Breast epithelium (tissue), 4 donors: ENCODE measurements at regions not wholly inside any gene's neighbourhood (a gene's known extent, or its start where the extent isn't known, plus 50 kb on each side); places are given as distances from the start of the nearest gene placed in this dataset.

Experiments used
- DNase-seq, 2 donors: peaks; one replicate each; pipeline ENCODE4 v3.0.0-alpha.2; 2019; ENCODE audit warnings: low spot score in 2 of 2
- H3K27ac ChIP-seq, 2 donors: fragments of 200-600 bp; sonication (generic) in 1 of 2; one replicate each; pipeline ENCODE4 v1.5.1; 2016 to 2019; ENCODE audit warnings: mild to moderate bottlenecking in 1 of 2
- H3K27me3 ChIP-seq, 2 donors: fragments of 200-600 bp; sonication (generic) in 1 of 2; one replicate each; pipeline versions ENCODE4 v1.5.1 to v1.6.0; 2017 to 2019; ENCODE audit warnings: control low read depth in 1 of 2, mild to moderate bottlenecking in 1 of 2
- H3K36me3 ChIP-seq: fragments of 200-600 bp; one replicate; pipeline ENCODE4 v1.5.1; 2019
- H3K4me1 ChIP-seq, 2 donors: fragments of 200-600 bp; sonication (generic); one replicate each; pipeline ENCODE4 v1.5.1; 2016 to 2019; ENCODE audit warnings: control low read depth in 1 of 2
- H3K4me3 ChIP-seq, 3 donors: fragments of 200-600 bp; sonication (generic); 1 replicate in 2 of 3; 2 replicates in 1 of 3; pipeline ENCODE4 v1.5.1; 2016 to 2019; ENCODE audit warnings: mild to moderate bottlenecking in 3 of 3, moderate library complexity in 2 of 3
- H3K9me3 ChIP-seq, 2 donors: fragments of 200-600 bp; sonication (generic) in 1 of 2; one replicate each; pipeline ENCODE4 v1.5.1; 2016 to 2019; ENCODE audit warnings: control low read depth in 1 of 2
- POLR2A ChIP-seq: fragments of 450-650 bp; IDR thresholded peaks from one replicate; pipeline ENCODE4 v1.6.1; 2016; ENCODE audit warnings: antibody characterized with exemption, mild to moderate bottlenecking, moderate library complexity
- POLR2AphosphoS5 ChIP-seq, 3 donors: sonication (generic); formaldehyde crosslinking; IDR thresholded peaks; one replicate each; pipeline ENCODE4 v1.6.1; 2017; ENCODE audit warnings: antibody characterized with exemption in 3 of 3
- intact Hi-C: fragments of 100-400 bp; cut with DNase I; formaldehyde crosslinking; loops from one replicate; pipeline ENCODE4 v1.15.1; 2023; ENCODE audit warnings: low total_unique reads
- TF ChIP-seq, protein P1 (sequence below), 3 donors: fragments of 450-650 bp; IDR thresholded peaks; one replicate each; pipeline ENCODE4 v1.5.1; 2016 to 2017; ENCODE audit warnings: antibody characterized with exemption in 3 of 3, mild to moderate bottlenecking in 3 of 3, moderate library complexity in 3 of 3

DNA sequence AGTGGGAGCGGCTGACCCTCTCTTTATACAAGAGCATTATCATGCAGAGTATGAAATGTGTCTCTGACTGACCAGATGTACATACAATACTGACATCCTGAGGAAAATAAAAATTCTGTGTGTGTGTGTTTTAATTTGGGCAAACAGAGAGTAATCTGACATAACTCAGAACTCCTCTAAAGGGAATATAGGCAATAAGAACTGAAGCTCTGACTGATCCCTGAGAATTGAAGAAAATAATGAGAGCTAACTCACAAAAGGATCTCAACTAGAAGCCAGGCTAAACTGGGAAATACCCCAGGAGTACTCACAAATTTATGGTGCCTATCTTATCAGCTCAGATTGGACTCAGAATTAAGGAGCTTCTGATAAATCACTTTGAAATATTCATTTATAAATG is 539.9 kb downstream of the OLFM4 start:
- Histone ChIP-seq H3K27me3 (no peaks in the 10 kb centered on the region), H3K4me1 (no peaks in the 10 kb centered on the region), H3K27ac (no peak overlapping the region), H3K4me3 (no peak overlapping the region), H3K9me3 (no peaks in the 10 kb centered on the region), H3K36me3 (no peaks in the 10 kb centered on the region)
- intact Hi-C loops: no loop called here
- TF ChIP-seq POLR2AphosphoS5 (IDR thresholded peaks at IDR 0.05) (no peak), POLR2A (no peak)
- TF ChIP-seq, protein P1, sequence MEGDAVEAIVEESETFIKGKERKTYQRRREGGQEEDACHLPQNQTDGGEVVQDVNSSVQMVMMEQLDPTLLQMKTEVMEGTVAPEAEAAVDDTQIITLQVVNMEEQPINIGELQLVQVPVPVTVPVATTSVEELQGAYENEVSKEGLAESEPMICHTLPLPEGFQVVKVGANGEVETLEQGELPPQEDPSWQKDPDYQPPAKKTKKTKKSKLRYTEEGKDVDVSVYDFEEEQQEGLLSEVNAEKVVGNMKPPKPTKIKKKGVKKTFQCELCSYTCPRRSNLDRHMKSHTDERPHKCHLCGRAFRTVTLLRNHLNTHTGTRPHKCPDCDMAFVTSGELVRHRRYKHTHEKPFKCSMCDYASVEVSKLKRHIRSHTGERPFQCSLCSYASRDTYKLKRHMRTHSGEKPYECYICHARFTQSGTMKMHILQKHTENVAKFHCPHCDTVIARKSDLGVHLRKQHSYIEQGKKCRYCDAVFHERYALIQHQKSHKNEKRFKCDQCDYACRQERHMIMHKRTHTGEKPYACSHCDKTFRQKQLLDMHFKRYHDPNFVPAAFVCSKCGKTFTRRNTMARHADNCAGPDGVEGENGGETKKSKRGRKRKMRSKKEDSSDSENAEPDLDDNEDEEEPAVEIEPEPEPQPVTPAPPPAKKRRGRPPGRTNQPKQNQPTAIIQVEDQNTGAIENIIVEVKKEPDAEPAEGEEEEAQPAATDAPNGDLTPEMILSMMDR (IDR thresholded peaks at IDR 0.05): no peak
- no peak for DNase-seq

- intact Hi-C loops: no loop called here
- TF ChIP-seq POLR2AphosphoS5 (IDR thresholded peaks at IDR 0.05) (no peak), POLR2A (no peak)
- TF ChIP-seq, protein P1 (IDR thresholded peaks at IDR 0.05): no peak
- Histone ChIP-seq H3K27me3 (no peaks in the 10 kb centered on the region), H3K9me3 (no peaks in the 10 kb centered on the region), H3K36me3 (no peaks in the 10 kb centered on the region), H3K4me1 (no peaks in the 10 kb centered on the region), H3K4me3 (no peak overlapping the region), H3K27ac (no peak overlapping the region)
- DNase-seq: no peak
Observed at GRCh38 chr13:53569453-53569852, 540.8 kb downstream of the OLFM4 start.

GRCh38 chr13:53601113-53601512 is 572.5 kb downstream of the OLFM4 start:
- Histone ChIP-seq H3K4me3 (no peak overlapping the region), H3K4me1 (no peaks in the 10 kb centered on the region), H3K27me3 (no peaks in the 10 kb centered on the region), H3K36me3 (no peaks in the 10 kb centered on the region), H3K9me3 (peaks cover 0 to 5% of the 10 kb centered on the region in 2 donors), H3K27ac (no peak overlapping the region)
- DNase-seq: no peak
- intact Hi-C loops: no loop called here
- TF ChIP-seq, protein P1 (IDR thresholded peaks at IDR 0.05): no peak
- no peak for TF ChIP-seq POLR2A
- TF ChIP-seq POLR2AphosphoS5 (IDR thresholded peaks at IDR 0.05): no peak

DNA sequence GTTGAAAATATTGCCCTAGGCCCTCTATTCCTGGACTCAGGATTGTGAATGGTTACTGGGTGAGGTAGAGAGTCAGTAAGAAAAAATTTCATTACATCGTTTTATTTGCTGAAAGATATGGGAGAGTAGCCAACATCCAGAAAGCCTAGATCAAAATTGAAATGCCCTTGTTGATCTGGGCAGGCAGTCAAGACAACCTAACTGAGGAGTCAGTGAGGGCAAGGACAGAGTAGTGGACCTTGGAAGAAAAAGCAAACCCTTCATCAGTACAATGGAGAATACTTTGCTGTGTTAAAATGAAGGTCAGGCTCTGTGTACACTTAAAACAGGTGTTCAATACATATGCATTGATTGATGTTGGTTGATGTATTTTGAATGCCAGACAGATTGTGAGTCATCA is 576.7 kb downstream of the OLFM4 start:
- H3K9me3 ChIP-seq: no peaks in the 10 kb centered on the region
- H3K36me3 ChIP-seq: no peaks in the 10 kb centered on the region
- no peaks in the 10 kb centered on the region for H3K27me3 ChIP-seq
- TF ChIP-seq, protein P1 (IDR thresholded peaks at IDR 0.05): no peak
- TF ChIP-seq POLR2A (no peak), POLR2AphosphoS5 (IDR thresholded peaks at IDR 0.05) (no peak)
- no peak for DNase-seq
- no peak overlapping the region for H3K4me3 ChIP-seq
- intact Hi-C loops: no loop called here
- no peak overlapping the region for H3K27ac ChIP-seq
- H3K4me1 ChIP-seq: no peaks in the 10 kb centered on the region

DNA sequence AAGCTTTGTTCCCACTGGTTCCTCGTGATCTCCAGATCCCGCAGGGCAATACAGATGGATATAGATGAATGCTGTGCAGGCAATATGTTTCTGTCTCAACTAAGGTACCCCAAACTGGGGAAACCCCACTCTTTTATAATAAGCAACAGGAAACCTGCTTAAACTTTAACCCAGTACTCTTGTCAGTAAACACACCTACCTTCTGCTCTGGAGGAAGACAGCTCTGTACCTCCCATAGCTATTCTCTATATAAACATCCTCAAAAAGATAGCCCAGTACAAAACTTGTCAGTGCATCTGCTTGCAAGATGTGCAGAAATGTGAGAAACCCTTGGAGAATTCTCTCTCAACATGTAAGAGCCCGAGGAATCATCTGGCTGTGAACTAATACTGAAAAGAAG is 583.6 kb downstream of the OLFM4 start:
- TF ChIP-seq POLR2A (no peak), POLR2AphosphoS5 (IDR thresholded peaks at IDR 0.05) (no peak)
- TF ChIP-seq, protein P1 (IDR thresholded peaks at IDR 0.05): no peak
- H3K36me3 ChIP-seq: no peaks in the 10 kb centered on the region
- H3K27me3 ChIP-seq: no peaks in the 10 kb centered on the region
- intact Hi-C loops: no loop called here
- no peak overlapping the region for H3K4me3 ChIP-seq
- no peak for DNase-seq
- H3K9me3 ChIP-seq: no peaks in the 10 kb centered on the region
- H3K4me1 ChIP-seq: no peaks in the 10 kb centered on the region
- no peak overlapping the region for H3K27ac ChIP-seq
